ENCODE measurements at regions not wholly inside any gene's neighbourhood (a gene's known extent, or its start where the extent isn't known, plus 50 kb on each side); places are given as distances from the start of the nearest gene placed in this dataset.

- TF ChIP-seq MYNN (CRISPR knock-in tag; IDR thresholded peaks at IDR 0.05; ENCODE audit: low read depth) (no peak), NR2C2 (CRISPR knock-in tag; IDR thresholded peaks at IDR 0.05; ENCODE audit: borderline replicate concordance) (no peak), SRSF1 (optimal IDR thresholded peaks at IDR 0.05; ENCODE audit: low read depth, low read length) (no peak), CTCF (CRISPR knock-in tag; IDR thresholded peaks at IDR 0.05) (no peak), ZNF687 (CRISPR knock-in tag; IDR thresholded peaks at IDR 0.05) (no peak), KMT2A (CRISPR knock-in tag; IDR thresholded peaks at IDR 0.05) (no peak), CREBL2 (CRISPR knock-in tag; IDR thresholded peaks at IDR 0.05; ENCODE audit: borderline replicate concordance) (no peak), GLMP (CRISPR knock-in tag; IDR thresholded peaks at IDR 0.05; ENCODE audit: borderline replicate concordance) (no peak), MED13 (CRISPR knock-in tag; IDR thresholded peaks at IDR 0.05) (no peak), MXI1 (IDR thresholded peaks at IDR 0.05; ENCODE audit: borderline replicate concordance, low read depth, low read length) (no peak), ZSCAN30 (CRISPR knock-in tag; IDR thresholded peaks at IDR 0.05) (no peak), NBN (conservative IDR thresholded peaks at IDR 0.05) (no peak), HOXD1 (CRISPR knock-in tag; IDR thresholded peaks at IDR 0.05) (no peak), PHF21A (CRISPR knock-in tag; IDR thresholded peaks at IDR 0.05) (no peak)
These were observed 261.3 kb upstream of the MEIS1 start for GRCh38 chr2:66173645-66174044.
